H1 (cell line): ENCODE measurements at regions not wholly inside any gene's neighbourhood (a gene's known extent, or its start where the extent isn't known, plus 50 kb on each side); places are given as distances from the start of the nearest gene placed in this dataset.

ENCODE experiments used
- CTCF ChIA-PET: fragments of 300-600 bp; sonication (Branson Sonifier 250); formaldehyde crosslinking; loops from one replicate; lab custom pipeline; 2021; ENCODE audit not compliant: partially characterized antibody; lab: Charles Lee
- POLR2A ChIA-PET: fragments of 300-600 bp; sonication (Branson Sonifier 250); formaldehyde crosslinking; loops from one replicate; lab custom pipeline; 2021; ENCODE audit warnings: inconsistent platforms; ENCODE audit not compliant: partially characterized antibody; lab: Charles Lee
- DNase-seq, 2 experiments: peaks; one replicate each; pipeline versions ENCODE4 v3.0.0 to v3.0.0-alpha.2; 2010 to 2022; ENCODE audit warnings: low spot score in 2 of 2, low read depth in 1 of 2, mixed read lengths in 1 of 2
- FAIRE-seq: peaks from 2 replicates; lab custom pipeline; 2011; peaks lifted over from hg19 to GRCh38; lab: Jason Lieb, UNC
- H2AFZ ChIP-seq: 2 replicates; pipeline ENCODE4 v1.8.1; 2012; ENCODE audit warnings: low read length, inconsistent platforms
- H2AK5ac ChIP-seq: 2 replicates; pipeline ENCODE4 v1.6.1; 2013; ENCODE audit warnings: low read depth, low read length
- H2BK120ac ChIP-seq: replicated peaks from 2 replicates; pipeline ENCODE3; 2013; ENCODE audit warnings: low read depth, low read length, inconsistent platforms
- H2BK12ac ChIP-seq: 2 replicates; pipeline ENCODE4 v1.6.1; 2013; ENCODE audit warnings: low read depth, low read length
- H2BK15ac ChIP-seq: 2 replicates; pipeline ENCODE4 v1.6.1; 2013; ENCODE audit warnings: low read length
- H2BK20ac ChIP-seq: 2 replicates; pipeline ENCODE4 v1.6.1; 2013; ENCODE audit warnings: low read length
- H2BK5ac ChIP-seq: 2 replicates; pipeline ENCODE4 v1.6.1; 2013; ENCODE audit warnings: low read depth, low read length
- H3K14ac ChIP-seq: 2 replicates; pipeline ENCODE4 v1.6.1; 2013; ENCODE audit warnings: inconsistent platforms; ENCODE audit not compliant: insufficient read length
- H3K18ac ChIP-seq: 2 replicates; pipeline ENCODE4 v1.6.1; 2013; ENCODE audit warnings: low read length; ENCODE audit errors: extremely low read depth
- H3K23ac ChIP-seq: 2 replicates; pipeline ENCODE4 v1.6.1; 2013; ENCODE audit warnings: inconsistent platforms; ENCODE audit not compliant: insufficient read length
- H3K23me2 ChIP-seq: 2 replicates; pipeline ENCODE4 v1.6.1; 2013; ENCODE audit warnings: low read depth, low read length
- H3K27ac ChIP-seq: 2 replicates; pipeline ENCODE4 v1.6.1; 2011; ENCODE audit warnings: low read depth, low read length, inconsistent platforms
- H3K27me3 ChIP-seq, 4 experiments: replicated peaks in 1 of 4; 1 replicate in 1 of 4; 2 replicates in 3 of 4; pipeline versions ENCODE4 v1.6.1 to v1.8.1; 2011 to 2013; ENCODE audit warnings: low read length in 3 of 4, mild to moderate bottlenecking in 3 of 4, inconsistent platforms in 2 of 4, mixed read lengths in 2 of 4, moderate library complexity in 1 of 4; ENCODE audit not compliant: control insufficient read depth in 3 of 4, insufficient read depth in 3 of 4; ENCODE audit errors: extremely low read depth in 1 of 4
- H3K36me3 ChIP-seq, 4 experiments: 2 replicates each; pipeline versions ENCODE4 v1.6.1 to v1.8.1; 2011 to 2013; ENCODE audit warnings: mild to moderate bottlenecking in 4 of 4, low read length in 3 of 4, moderate library complexity in 2 of 4, control low read depth in 1 of 4, inconsistent platforms in 1 of 4; ENCODE audit not compliant: insufficient read depth in 4 of 4, control insufficient read depth in 2 of 4
- H3K4ac ChIP-seq: replicated peaks from 2 replicates; pipeline ENCODE3; 2013; ENCODE audit warnings: low read length, low read depth, mixed read lengths, inconsistent platforms; ENCODE audit not compliant: insufficient read length
- H3K4me1 ChIP-seq, 4 experiments: replicated peaks in 1 of 4; 1 replicate in 1 of 4; 2 replicates in 3 of 4; pipeline versions ENCODE4 v1.6.1 to v1.8.1; 2011 to 2013; ENCODE audit warnings: low read length in 3 of 4, inconsistent platforms in 2 of 4, mixed read lengths in 1 of 4; ENCODE audit not compliant: insufficient read depth in 4 of 4, control insufficient read depth in 3 of 4
- H3K4me2 ChIP-seq, 2 experiments: 2 replicates each; pipeline versions ENCODE4 v1.6.1 to v1.8.1; 2011 to 2013; ENCODE audit warnings: low read depth in 2 of 2, low read length in 2 of 2, control low read depth in 1 of 2, inconsistent platforms in 1 of 2, mild to moderate bottlenecking in 1 of 2; ENCODE audit not compliant: insufficient read depth in 1 of 2
- H3K4me3 ChIP-seq, 4 experiments: fragments of 200-600, 300-600 bp in 1 of 4; sonication (generic), shearing (Covaris generic), sonication (Bioruptor Twin) in 1 of 4; 2 replicates each; pipeline versions ENCODE4 v1.5.1 to v1.8.1; 2011 to 2016; ENCODE audit warnings: low read length in 4 of 4, low read depth in 3 of 4, control low read depth in 2 of 4, inconsistent platforms in 2 of 4, mild to moderate bottlenecking in 2 of 4, mixed read lengths in 1 of 4, moderate library complexity in 1 of 4; ENCODE audit not compliant: insufficient read depth in 2 of 4; ENCODE audit errors: extremely low read depth in 1 of 4
- H3K56ac ChIP-seq: replicated peaks from 2 replicates; pipeline ENCODE3; 2013; ENCODE audit warnings: low read depth, mild to moderate bottlenecking, mixed read lengths, low read length, inconsistent platforms; ENCODE audit not compliant: insufficient read length
- H3K79me1 ChIP-seq: 2 replicates; pipeline ENCODE4 v1.6.1; 2013; ENCODE audit warnings: low read depth, low read length, control low read depth
- H3K79me2 ChIP-seq, 2 experiments: 2 replicates each; pipeline versions ENCODE4 v1.6.1 to v1.8.1; 2012 to 2013; ENCODE audit warnings: low read length in 2 of 2, mild to moderate bottlenecking in 2 of 2, inconsistent platforms in 1 of 2; ENCODE audit not compliant: insufficient read depth in 2 of 2, control insufficient read depth in 1 of 2
- H3K9ac ChIP-seq, 4 experiments: replicated peaks in 1 of 4; 1 replicate in 1 of 4; 2 replicates in 3 of 4; pipeline versions ENCODE4 v1.6.1 to v1.8.1; 2011 to 2013; ENCODE audit warnings: low read depth in 3 of 4, low read length in 3 of 4, control low read depth in 2 of 4, mild to moderate bottlenecking in 2 of 4, moderate library complexity in 2 of 4, inconsistent platforms in 1 of 4; ENCODE audit errors: extremely low read depth in 1 of 4
- H3K9me3 ChIP-seq, 2 experiments: 2 replicates each; pipeline versions ENCODE4 v1.6.1 to v1.8.1; 2012 to 2013; ENCODE audit warnings: mild to moderate bottlenecking in 2 of 2, moderate library complexity in 2 of 2, control low read depth in 1 of 2, inconsistent platforms in 1 of 2, low read depth in 1 of 2, low read length in 1 of 2, mixed read lengths in 1 of 2; ENCODE audit not compliant: insufficient read depth in 2 of 2
- H4K20me1 ChIP-seq, 2 experiments: replicated peaks in 1 of 2; 2 replicates each; pipeline versions ENCODE3 to v1.8.1; 2011 to 2013; ENCODE audit warnings: inconsistent platforms in 2 of 2, low read length in 2 of 2, mild to moderate bottlenecking in 1 of 2; ENCODE audit not compliant: insufficient read depth in 2 of 2, control insufficient read depth in 1 of 2
- H4K5ac ChIP-seq: 2 replicates; pipeline ENCODE4 v1.6.1; 2013; ENCODE audit warnings: low read length, low read depth, mixed read lengths, inconsistent platforms; ENCODE audit not compliant: insufficient read length
- H4K8ac ChIP-seq: 2 replicates; pipeline ENCODE4 v1.8.0; 2013; ENCODE audit warnings: mild to moderate bottlenecking, moderate library complexity, low read length, inconsistent platforms; ENCODE audit not compliant: insufficient read depth; ENCODE audit errors: extremely low read depth
- H4K91ac ChIP-seq: replicated peaks from 2 replicates; pipeline ENCODE3; 2013; ENCODE audit warnings: low read length, mixed read lengths, inconsistent platforms; ENCODE audit not compliant: insufficient read length
- BRCA1 ChIP-seq: IDR thresholded peaks from 2 replicates; pipeline ENCODE4 v1.6.1; 2012; ENCODE audit warnings: low read depth, low read length, improper control_type of control experiment
- CTBP2 ChIP-seq: IDR thresholded peaks from 2 replicates; pipeline ENCODE4 v1.7.0; 2011; ENCODE audit warnings: borderline replicate concordance, mild to moderate bottlenecking, moderate library complexity, mixed read lengths, low read length; ENCODE audit not compliant: insufficient read depth, insufficient read length
- CTCF ChIP-seq, 3 experiments: IDR thresholded peaks; 1 replicate in 2 of 3; 2 replicates in 1 of 3; pipeline versions ENCODE4 v1.5.1 to v1.6.1; 2011; ENCODE audit warnings: low read length in 3 of 3, mild to moderate bottlenecking in 3 of 3, inconsistent platforms in 2 of 3, low read depth in 1 of 3, moderate library complexity in 1 of 3; ENCODE audit not compliant: insufficient read depth in 1 of 3; ENCODE audit errors: control extremely low read depth in 1 of 3
- HDAC2 ChIP-seq, 2 experiments: fragments of 300-600 bp in 1 of 2; sonication (generic) in 1 of 2; IDR thresholded peaks; 2 replicates each; pipeline ENCODE4 v1.6.1; 2011 to 2012; ENCODE audit warnings: low read depth in 2 of 2, low read length in 2 of 2, mild to moderate bottlenecking in 2 of 2, moderate library complexity in 2 of 2, borderline replicate concordance in 1 of 2, inconsistent platforms in 1 of 2
- JUND ChIP-seq: IDR thresholded peaks from 2 replicates; pipeline ENCODE4 v1.6.1; 2011; ENCODE audit warnings: mild to moderate bottlenecking, improper control_type of control experiment, low read length
- MAFK ChIP-seq: IDR thresholded peaks from 2 replicates; pipeline ENCODE4 v1.6.1; 2012; ENCODE audit warnings: low read depth, mild to moderate bottlenecking, improper control_type of control experiment, low read length
- PHF8 ChIP-seq: fragments of 200-600 bp; sonication (generic); conservative IDR thresholded peaks from 2 replicates; pipeline ENCODE4 v1.7.1; 2012; ENCODE audit warnings: low read depth, mild to moderate bottlenecking, inconsistent platforms, low read length, moderate library complexity
- SIRT6 ChIP-seq: IDR thresholded peaks from one replicate; pipeline ENCODE4 v1.7.1; 2012; ENCODE audit warnings: low read length, inconsistent platforms
- SIX5 ChIP-seq: IDR thresholded peaks from 2 replicates; pipeline ENCODE4 v1.6.1; 2011; ENCODE audit warnings: mild to moderate bottlenecking, low read depth, low read length
- SUZ12 ChIP-seq: fragments of 200-600 bp; sonication (generic); IDR thresholded peaks from 2 replicates; pipeline ENCODE4 v1.6.1; 2012; ENCODE audit warnings: mild to moderate bottlenecking, inconsistent platforms, low read length, moderate library complexity, mixed read lengths
- YY1 ChIP-seq: IDR thresholded peaks from 2 replicates; pipeline ENCODE4 v1.6.1; 2011; ENCODE audit warnings: low read depth, mild to moderate bottlenecking, low read length
- WGBS, 2 experiments: shearing (Covaris generic) in 1 of 2; methylation state at CpG; one replicate each; pipeline versions ENCODE4 v1.1.6 to v1.1.7; 2013 to 2015; ENCODE audit warnings: low lambda C conversion rate in 2 of 2, mixed read lengths in 2 of 2, inconsistent platforms in 1 of 2, low coverage in 1 of 2, missing lambda C conversion rate in 1 of 2; ENCODE audit not compliant: insufficient replicate concordance in 2 of 2, insufficient coverage in 1 of 2, insufficient read length in 1 of 2; ENCODE audit errors: extremely low coverage in 1 of 2, missing lambda C conversion rate in 1 of 2; 5-methylcytosine and 5-hydroxymethylcytosine counted together

GRCh38 chr6:142531727-142532126 is 229.9 kb downstream of the ADGRG6 start:
- H3K4ac ChIP-seq: no peak overlapping the region
- CTCF ChIA-PET: no interaction called here
- H2AFZ ChIP-seq: no peak overlapping the region
- H3K9ac ChIP-seq: no peak overlapping the region
- H2BK120ac ChIP-seq: no peak overlapping the region
- POLR2A ChIA-PET: no interaction called here
- no peak overlapping the region for H4K8ac ChIP-seq
- no peak overlapping the region for H2AK5ac ChIP-seq
- H3K4me1 ChIP-seq: no peaks in the 10 kb centered on the region
- no peaks in the 10 kb centered on the region for H3K79me1 ChIP-seq
- H3K27ac ChIP-seq: no peak overlapping the region
- no peaks in the 10 kb centered on the region for H3K27me3 ChIP-seq
- no peak overlapping the region for H4K91ac ChIP-seq
- FAIRE-seq (no peak), DNase-seq (no peak)
- no peak overlapping the region for H3K14ac ChIP-seq
- H3K79me2 ChIP-seq: no peaks in the 10 kb centered on the region
- no peak overlapping the region for H2BK12ac ChIP-seq
- H2BK5ac ChIP-seq: no peak overlapping the region
- H3K4me3 ChIP-seq: no peak overlapping the region
- H4K20me1 ChIP-seq: no peaks in the 10 kb centered on the region
- H2BK20ac ChIP-seq: no peak overlapping the region
- H2BK15ac ChIP-seq: no peak overlapping the region
- no peaks in the 10 kb centered on the region; a peak in 1 of 8 replicates for H3K36me3 ChIP-seq
- H3K23ac ChIP-seq: no peak overlapping the region
- H3K9me3 ChIP-seq: peaks cover 17 to 31% of the 10 kb centered on the region in 2 experiments
- H3K18ac ChIP-seq: no peak overlapping the region
- H3K4me2 ChIP-seq: no peak overlapping the region
- no peak for TF ChIP-seq BRCA1
- TF ChIP-seq CTCF (IDR thresholded peaks at IDR 0.05; ENCODE audit: control extremely low read depth in 1 of 3, insufficient read depth in 1 of 3, low read depth in 1 of 3, low read length in 3 of 3): no peak
- no peak for TF ChIP-seq MAFK
- TF ChIP-seq JUND: no peak
- no peak for TF ChIP-seq CTBP2
- TF ChIP-seq SIX5: no peak
- no peak for TF ChIP-seq SUZ12
- TF ChIP-seq HDAC2 (IDR thresholded peaks at IDR 0.05; ENCODE audit: borderline replicate concordance in 1 of 2, low read depth in 2 of 2, low read length in 2 of 2): no peak
- no peak for TF ChIP-seq YY1
- no peak for TF ChIP-seq SIRT6
- no peak for TF ChIP-seq PHF8
- no peaks in the 10 kb centered on the region for H3K23me2 ChIP-seq
- no peak overlapping the region for H3K56ac ChIP-seq
- H4K5ac ChIP-seq: no peak overlapping the region
- 86% methylated on average over 1 of the region's 1 CpG; no CpG with 5 or more reads in 1 of the 2 experiments for WGBS, 2 experiments
